ENCODE measurements at regions not wholly inside any gene's neighbourhood (a gene's known extent, or its start where the extent isn't known, plus 50 kb on each side); places are given as distances from the start of the nearest gene placed in this dataset.

DNA sequence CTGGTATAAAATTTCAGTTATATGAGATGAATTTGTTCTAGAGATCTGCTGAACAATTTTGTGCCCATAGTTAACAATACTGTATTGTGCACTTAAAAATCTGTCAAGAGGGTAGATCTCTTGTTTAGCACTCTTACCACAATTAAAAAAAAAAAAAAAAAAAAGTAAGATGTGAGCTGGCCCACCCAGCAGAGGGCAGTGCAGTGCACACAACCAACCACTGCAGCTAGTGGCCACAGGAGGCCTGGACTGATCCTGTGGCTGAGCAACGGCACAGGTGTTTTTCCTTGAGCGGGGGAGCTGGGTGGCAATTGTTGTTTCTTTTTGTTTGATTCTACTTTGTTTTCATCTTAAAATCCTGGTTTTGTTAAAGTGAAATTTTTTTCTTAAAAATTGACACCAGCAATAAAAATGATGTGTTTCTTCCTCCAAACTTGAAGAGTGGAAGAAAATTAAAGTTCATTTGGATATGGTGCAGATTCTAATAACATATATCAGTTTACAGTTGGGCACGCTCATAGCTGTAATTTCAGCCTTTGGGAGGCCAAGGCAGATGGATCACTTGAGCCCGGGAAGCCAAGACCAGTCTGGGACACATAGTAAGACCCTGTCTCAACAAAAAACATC lies 171.1 kb upstream of the TBX20 start:
- TF ChIP-seq POLR2A (IDR thresholded peaks at IDR 0.05), result no peak
- TF ChIP-seq, protein P1, sequence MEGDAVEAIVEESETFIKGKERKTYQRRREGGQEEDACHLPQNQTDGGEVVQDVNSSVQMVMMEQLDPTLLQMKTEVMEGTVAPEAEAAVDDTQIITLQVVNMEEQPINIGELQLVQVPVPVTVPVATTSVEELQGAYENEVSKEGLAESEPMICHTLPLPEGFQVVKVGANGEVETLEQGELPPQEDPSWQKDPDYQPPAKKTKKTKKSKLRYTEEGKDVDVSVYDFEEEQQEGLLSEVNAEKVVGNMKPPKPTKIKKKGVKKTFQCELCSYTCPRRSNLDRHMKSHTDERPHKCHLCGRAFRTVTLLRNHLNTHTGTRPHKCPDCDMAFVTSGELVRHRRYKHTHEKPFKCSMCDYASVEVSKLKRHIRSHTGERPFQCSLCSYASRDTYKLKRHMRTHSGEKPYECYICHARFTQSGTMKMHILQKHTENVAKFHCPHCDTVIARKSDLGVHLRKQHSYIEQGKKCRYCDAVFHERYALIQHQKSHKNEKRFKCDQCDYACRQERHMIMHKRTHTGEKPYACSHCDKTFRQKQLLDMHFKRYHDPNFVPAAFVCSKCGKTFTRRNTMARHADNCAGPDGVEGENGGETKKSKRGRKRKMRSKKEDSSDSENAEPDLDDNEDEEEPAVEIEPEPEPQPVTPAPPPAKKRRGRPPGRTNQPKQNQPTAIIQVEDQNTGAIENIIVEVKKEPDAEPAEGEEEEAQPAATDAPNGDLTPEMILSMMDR (IDR thresholded peaks at IDR 0.05), result peak; percentile 63 to 93 (median 80)
